H9 (cell line): ENCODE measurements at regions not wholly inside any gene's neighbourhood (a gene's known extent, or its start where the extent isn't known, plus 50 kb on each side); places are given as distances from the start of the nearest gene placed in this dataset.
"Not testable (repeated sequence)": the region's sequence is repeated elsewhere in the genome, so short reads cannot be mapped to it uniquely, and the experiment has no call there.

Experiments
- DNase-seq: peaks from one replicate; pipeline ENCODE4 v3.0.0-alpha.2; 2017
- H2AFZ ChIP-seq: one replicate; pipeline ENCODE4 v1.6.1; 2013; ENCODE audit warnings: mild to moderate bottlenecking, low read length, control low read depth, moderate library complexity
- H2AK5ac ChIP-seq: 2 replicates; pipeline ENCODE4 v1.6.1; 2013; ENCODE audit warnings: low read length, control low read depth, mixed read lengths; ENCODE audit not compliant: insufficient read length
- H2BK120ac ChIP-seq: one replicate; pipeline ENCODE4 v1.6.1; 2013; ENCODE audit warnings: low read depth, mild to moderate bottlenecking, low read length, control low read depth, inconsistent platforms; ENCODE audit not compliant: poor library complexity, severe bottlenecking
- H2BK12ac ChIP-seq: 2 replicates; pipeline ENCODE4 v1.6.1; 2013; ENCODE audit warnings: low read length, control low read depth, mixed read lengths, low read depth; ENCODE audit not compliant: insufficient read length
- H2BK15ac ChIP-seq: 2 replicates; pipeline ENCODE4 v1.6.1; 2013; ENCODE audit warnings: low read depth, low read length, control low read depth
- H2BK20ac ChIP-seq: one replicate; pipeline ENCODE4 v1.6.1; 2013; ENCODE audit warnings: low read depth, mild to moderate bottlenecking, low read length, control low read depth, inconsistent platforms; ENCODE audit not compliant: poor library complexity, severe bottlenecking
- H2BK5ac ChIP-seq: 2 replicates; pipeline ENCODE4 v1.6.1; 2013; ENCODE audit warnings: low read length, control low read depth, mixed read lengths; ENCODE audit not compliant: insufficient read length
- H3K14ac ChIP-seq: 2 replicates; pipeline ENCODE4 v1.6.1; 2013; ENCODE audit warnings: low read length, control low read depth; ENCODE audit not compliant: insufficient read depth
- H3K18ac ChIP-seq: 2 replicates; pipeline ENCODE4 v1.6.1; 2013; ENCODE audit warnings: low read depth, mild to moderate bottlenecking, mixed read lengths, low read length, control low read depth; ENCODE audit not compliant: insufficient read length
- H3K23ac ChIP-seq: 2 replicates; pipeline ENCODE4 v1.6.1; 2013; ENCODE audit warnings: low read length, control low read depth, mixed read lengths, low read depth; ENCODE audit not compliant: insufficient read length
- H3K23me2 ChIP-seq: 2 replicates; pipeline ENCODE4 v1.6.1; 2013; ENCODE audit warnings: low read depth, mild to moderate bottlenecking, mixed read lengths, low read length, control low read depth; ENCODE audit not compliant: insufficient read length, poor library complexity, severe bottlenecking
- H3K27ac ChIP-seq: 2 replicates; pipeline ENCODE4 v1.5.1; 2013; ENCODE audit warnings: low read length, control low read depth, mixed read lengths, low read depth; ENCODE audit not compliant: insufficient read length
- H3K27me3 ChIP-seq: 2 replicates; pipeline ENCODE4 v1.6.1; 2013; ENCODE audit warnings: low read length, control low read depth, inconsistent platforms; ENCODE audit not compliant: insufficient read depth
- H3K4ac ChIP-seq: 2 replicates; pipeline ENCODE4 v1.6.1; 2013; ENCODE audit warnings: low read depth, mild to moderate bottlenecking, control low read depth, inconsistent platforms, low read length, moderate library complexity
- H3K4me1 ChIP-seq: 2 replicates; pipeline ENCODE4 v1.6.1; 2013; ENCODE audit warnings: low read length, control low read depth, inconsistent platforms; ENCODE audit not compliant: insufficient read depth
- H3K4me2 ChIP-seq: 2 replicates; pipeline ENCODE4 v1.6.1; 2013; ENCODE audit warnings: low read length, control low read depth, mixed read lengths; ENCODE audit not compliant: insufficient read length, insufficient read depth
- H3K56ac ChIP-seq: 2 replicates; pipeline ENCODE4 v1.6.1; 2013; ENCODE audit warnings: low read depth, mild to moderate bottlenecking, mixed read lengths, low read length, control low read depth; ENCODE audit not compliant: insufficient read length
- H3K79me1 ChIP-seq: 2 replicates; pipeline ENCODE4 v1.6.1; 2013; ENCODE audit warnings: low read depth, mild to moderate bottlenecking, moderate library complexity, low read length, control low read depth, inconsistent platforms; ENCODE audit not compliant: insufficient read depth, poor library complexity, severe bottlenecking
- H3K79me2 ChIP-seq: 2 replicates; pipeline ENCODE4 v1.6.1; 2013; ENCODE audit warnings: low read length, control low read depth, inconsistent platforms; ENCODE audit not compliant: insufficient read depth
- H3K9ac ChIP-seq: 2 replicates; pipeline ENCODE4 v1.6.1; 2013; ENCODE audit warnings: low read length, control low read depth, mixed read lengths; ENCODE audit not compliant: insufficient read length; ENCODE audit errors: extremely low read depth
- H3K9me3 ChIP-seq: one replicate; pipeline ENCODE4 v1.6.1; 2013; ENCODE audit warnings: low read depth, low read length, inconsistent platforms; ENCODE audit not compliant: control insufficient read depth
- H3T11ph ChIP-seq: one replicate; pipeline ENCODE4 v1.6.1; 2013; ENCODE audit warnings: mild to moderate bottlenecking, low read length, control low read depth, inconsistent platforms
- H4K20me1 ChIP-seq: one replicate; pipeline ENCODE4 v1.6.1; 2013; ENCODE audit not compliant: control insufficient read depth, insufficient read length, insufficient read depth
- H4K5ac ChIP-seq: 2 replicates; pipeline ENCODE4 v1.6.1; 2013; ENCODE audit warnings: low read depth, mild to moderate bottlenecking, mixed read lengths, low read length, control low read depth; ENCODE audit not compliant: insufficient read length
- H4K8ac ChIP-seq: replicated peaks from 2 replicates; pipeline ENCODE4 v1.6.1; 2013; ENCODE audit warnings: low read length, control low read depth, mixed read lengths, low read depth; ENCODE audit not compliant: insufficient read length
- H4K91ac ChIP-seq: 2 replicates; pipeline ENCODE4 v1.6.1; 2013; ENCODE audit warnings: low read depth, mild to moderate bottlenecking, moderate library complexity, mixed read lengths, low read length, control low read depth; ENCODE audit not compliant: insufficient read length
- H3K27ac Mint-ChIP-seq, 3 experiments: 2 replicates in 2 of 3; 3 replicates in 1 of 3; pipeline ENCODE4 v1.8.0; 2020 to 2021; ENCODE audit warnings: mixed read lengths in 3 of 3, mild to moderate bottlenecking in 1 of 3, moderate library complexity in 1 of 3
- H3K27me3 Mint-ChIP-seq: 2 replicates; pipeline ENCODE4 v1.8.0; 2021; ENCODE audit warnings: low read depth, mild to moderate bottlenecking, moderate library complexity, mixed read lengths
- H3K36me3 Mint-ChIP-seq, 3 experiments: 2 replicates in 2 of 3; 3 replicates in 1 of 3; pipeline ENCODE4 v1.8.0; 2020 to 2021; ENCODE audit warnings: low read depth in 3 of 3, mixed read lengths in 3 of 3; ENCODE audit not compliant: insufficient read depth in 1 of 3
- H3K4me1 Mint-ChIP-seq, 2 experiments: 2 replicates each; pipeline ENCODE4 v1.8.0; 2020; ENCODE audit warnings: mixed read lengths in 2 of 2
- H3K4me3 Mint-ChIP-seq, 2 experiments: 2 replicates in 1 of 2; 3 replicates in 1 of 2; pipeline ENCODE4 v1.8.0; 2020 to 2021; ENCODE audit warnings: mild to moderate bottlenecking in 2 of 2, mixed read lengths in 2 of 2, moderate library complexity in 1 of 2
- H3K9me3 Mint-ChIP-seq, 2 experiments: 2 replicates in 1 of 2; 3 replicates in 1 of 2; pipeline ENCODE4 v1.8.0; 2020; ENCODE audit warnings: mild to moderate bottlenecking in 2 of 2, mixed read lengths in 2 of 2, moderate library complexity in 1 of 2
- WGBS: extraction: QIAGEN DNeasy Blood & Tissue Kit; methylation state at CpG from one replicate; pipeline ENCODE4 v1.1.7; 2013; ENCODE audit warnings: missing lambda C conversion rate, low lambda C conversion rate, mixed read lengths; ENCODE audit not compliant: insufficient read length; ENCODE audit errors: extremely low coverage; 5-methylcytosine and 5-hydroxymethylcytosine counted together
- TF ChIP-seq, protein P1 (sequence below): fragments of 200-600 bp; sonication (generic); conservative IDR thresholded peaks from 3 replicates; pipeline ENCODE4 v1.8.0; 2021; ENCODE audit warnings: antibody characterized with exemption, mild to moderate bottlenecking

DNA sequence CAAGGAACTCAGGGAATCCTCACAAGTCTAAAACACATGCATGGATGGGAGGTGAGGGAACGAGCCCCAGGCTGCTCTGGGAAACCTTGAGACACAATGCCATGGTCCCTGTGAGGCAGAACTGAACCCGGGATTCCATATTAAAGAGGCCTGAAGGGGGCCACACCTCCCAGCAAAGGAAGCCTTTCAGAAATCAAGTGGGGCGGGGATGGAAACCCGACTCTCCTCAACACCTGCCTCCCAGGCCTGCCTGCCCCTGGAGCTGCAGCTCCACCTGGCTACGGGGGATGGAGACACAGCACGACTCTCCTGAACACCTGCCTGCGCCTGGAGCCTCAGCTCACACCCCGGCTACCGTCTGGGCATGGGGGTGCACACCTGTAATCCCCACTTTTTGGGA is 77.8 kb upstream of the LPCAT1 start:
- not testable (repeated sequence) for H4K20me1 ChIP-seq, H3K79me1 ChIP-seq, H2BK120ac ChIP-seq, H2BK15ac ChIP-seq, H3K56ac ChIP-seq, H3K23me2 ChIP-seq, H3K36me3 Mint-ChIP-seq, H3K4me1 ChIP-seq, H3K14ac ChIP-seq, H4K5ac ChIP-seq, H3K4ac ChIP-seq, H3K27me3 Mint-ChIP-seq, H3K9me3 ChIP-seq, H3K23ac ChIP-seq, H3K27me3 ChIP-seq, H4K8ac ChIP-seq, H3T11ph ChIP-seq, H3K9me3 Mint-ChIP-seq, H2BK12ac ChIP-seq, H2AFZ ChIP-seq, H3K79me2 ChIP-seq, H3K9ac ChIP-seq, H2BK20ac ChIP-seq, H2BK5ac ChIP-seq, H2AK5ac ChIP-seq, H3K18ac ChIP-seq, H3K4me2 ChIP-seq, H3K27ac ChIP-seq, H4K91ac ChIP-seq
- DNase-seq = peak; percentile 92
- TF ChIP-seq, protein P1, sequence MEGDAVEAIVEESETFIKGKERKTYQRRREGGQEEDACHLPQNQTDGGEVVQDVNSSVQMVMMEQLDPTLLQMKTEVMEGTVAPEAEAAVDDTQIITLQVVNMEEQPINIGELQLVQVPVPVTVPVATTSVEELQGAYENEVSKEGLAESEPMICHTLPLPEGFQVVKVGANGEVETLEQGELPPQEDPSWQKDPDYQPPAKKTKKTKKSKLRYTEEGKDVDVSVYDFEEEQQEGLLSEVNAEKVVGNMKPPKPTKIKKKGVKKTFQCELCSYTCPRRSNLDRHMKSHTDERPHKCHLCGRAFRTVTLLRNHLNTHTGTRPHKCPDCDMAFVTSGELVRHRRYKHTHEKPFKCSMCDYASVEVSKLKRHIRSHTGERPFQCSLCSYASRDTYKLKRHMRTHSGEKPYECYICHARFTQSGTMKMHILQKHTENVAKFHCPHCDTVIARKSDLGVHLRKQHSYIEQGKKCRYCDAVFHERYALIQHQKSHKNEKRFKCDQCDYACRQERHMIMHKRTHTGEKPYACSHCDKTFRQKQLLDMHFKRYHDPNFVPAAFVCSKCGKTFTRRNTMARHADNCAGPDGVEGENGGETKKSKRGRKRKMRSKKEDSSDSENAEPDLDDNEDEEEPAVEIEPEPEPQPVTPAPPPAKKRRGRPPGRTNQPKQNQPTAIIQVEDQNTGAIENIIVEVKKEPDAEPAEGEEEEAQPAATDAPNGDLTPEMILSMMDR = peak; percentile 68
- Mint-ChIP-seq H3K4me1 (peaks cover 56 to 57% of the 10 kb centered on the region in 2 experiments), H3K27ac (peak overlapping the region in 2 of 3 experiments; percentile 37 to 90; a peak in 4 of 7 replicates), H3K4me3 (peak overlapping the region; percentile 4 to 34; a peak in 2 of 5 replicates)
- no CpG with 5 or more reads among the region's 9 CpGs for WGBS
